Activated CD4-positive, alpha-beta T cell treated with anti-CD3 and anti-CD28 coated beads, Interleukin-2, amount 50 U/mL, for 16 hours (primary cell): ENCODE measurements at regions not wholly inside any gene's neighbourhood (a gene's known extent, or its start where the extent isn't known, plus 50 kb on each side); places are given as distances from the start of the nearest gene placed in this dataset.
"Not testable (repeated sequence)": the region's sequence is repeated elsewhere in the genome, so short reads cannot be mapped to it uniquely, and the experiment has no call there.

Source experiments
- DNase-seq: peaks from one replicate; pipeline ENCODE4 v3.0.0-alpha.2; 2020

DNA sequence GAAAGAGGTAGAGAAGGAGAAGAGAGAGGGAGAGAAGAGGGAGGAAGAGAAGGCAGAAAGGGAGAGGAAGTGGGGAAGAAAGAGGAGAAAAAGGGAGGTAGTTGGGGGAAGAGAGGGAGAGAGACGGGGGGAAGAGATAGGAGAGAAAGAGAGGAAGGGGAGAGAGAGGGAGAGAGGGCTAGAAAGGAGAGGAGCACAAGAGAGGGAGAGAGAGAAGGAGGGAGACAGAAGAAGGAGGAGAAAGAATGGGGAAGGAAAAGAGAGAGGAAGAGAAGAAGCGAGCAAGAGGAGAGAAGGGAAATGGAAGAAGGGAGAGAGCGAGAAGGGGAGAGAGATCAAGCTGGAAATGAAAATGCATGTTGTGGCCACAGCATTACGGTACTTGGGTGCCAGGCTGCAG, 1368.4 kb upstream of the TMEM132C start:
- no peak for DNase-seq

DNA sequence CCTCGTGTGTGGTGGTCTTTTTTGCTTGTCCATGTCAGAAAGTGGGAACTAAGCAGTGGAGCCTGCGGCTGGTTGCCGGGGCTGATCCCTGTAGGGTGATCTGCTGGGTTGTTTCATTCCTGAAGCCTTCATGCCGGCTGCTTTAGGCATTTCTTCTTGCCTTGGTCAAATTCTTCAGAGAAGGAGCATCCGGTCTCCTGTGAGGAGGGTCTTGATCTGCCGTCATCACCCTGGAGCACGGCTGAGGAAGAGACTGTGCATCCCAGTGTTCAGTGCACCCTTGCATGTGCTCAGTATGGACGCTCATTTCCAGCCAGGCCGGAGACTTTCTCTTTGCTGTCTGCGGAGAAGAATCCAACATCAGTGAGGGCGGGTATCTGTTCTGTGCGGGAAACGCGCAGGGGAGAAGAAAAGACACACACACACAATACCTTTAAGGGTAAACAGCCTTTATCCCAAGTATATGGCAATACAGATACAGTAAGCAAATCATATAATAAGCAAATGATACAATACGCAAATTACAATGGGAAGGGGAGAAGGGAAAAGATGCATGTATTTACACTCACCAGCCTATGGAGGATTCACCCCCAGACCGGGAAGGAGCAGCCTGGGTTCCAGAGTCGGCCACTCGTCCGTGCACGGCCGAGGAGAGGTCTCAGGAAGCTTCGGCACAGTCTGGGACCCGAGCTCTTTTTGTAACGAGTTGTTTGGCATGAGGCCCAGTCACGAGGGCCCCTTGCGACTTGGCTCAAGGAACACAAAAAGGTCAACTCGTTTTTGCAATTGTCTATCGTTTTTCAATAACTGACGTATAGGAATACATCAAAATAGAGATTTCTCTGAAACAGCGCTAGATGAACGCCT, 1366.8 kb upstream of the TMEM132C start:
- no peak for DNase-seq

DNA sequence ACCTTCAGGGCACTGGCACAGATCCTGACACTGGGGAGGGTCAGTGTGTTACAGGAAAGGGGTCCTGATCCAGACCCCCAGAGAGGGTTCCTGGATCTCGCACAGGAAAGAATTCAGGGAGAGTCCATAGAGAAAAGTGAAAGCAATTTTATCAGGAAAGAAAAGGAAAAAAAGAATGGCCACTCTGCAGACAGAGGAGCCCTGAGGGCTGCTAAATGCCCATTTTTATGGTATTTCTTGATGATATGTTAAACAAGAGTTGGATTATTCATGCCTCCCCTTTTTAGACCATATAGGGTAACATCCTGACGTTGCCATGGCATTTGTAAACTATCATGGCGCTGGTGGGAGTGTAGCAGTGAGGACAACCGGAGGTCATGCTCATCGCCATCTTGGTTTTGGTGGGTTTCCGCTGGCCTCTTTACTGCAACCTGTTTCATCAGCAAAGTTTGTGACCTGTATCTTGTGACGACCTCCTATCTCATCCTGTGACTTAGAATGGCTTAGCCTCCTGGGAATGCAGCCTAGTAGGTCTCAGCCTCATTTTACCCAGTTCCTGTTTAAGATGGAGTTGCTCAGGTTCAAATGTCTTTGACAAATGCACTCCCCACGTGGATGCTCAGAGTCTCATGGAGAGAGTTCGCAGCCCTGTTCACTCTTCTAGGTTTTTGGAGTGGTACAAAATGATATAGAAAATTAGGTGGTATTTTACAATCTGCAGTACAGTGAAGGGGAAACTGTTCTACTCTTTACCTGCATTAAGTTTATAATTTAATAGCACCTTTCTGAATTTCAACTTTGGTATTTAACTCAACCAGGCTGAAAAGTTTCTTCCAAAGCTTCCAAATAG, 1363.7 kb upstream of the TMEM132C start:
- DNase-seq, result no peak

DNA sequence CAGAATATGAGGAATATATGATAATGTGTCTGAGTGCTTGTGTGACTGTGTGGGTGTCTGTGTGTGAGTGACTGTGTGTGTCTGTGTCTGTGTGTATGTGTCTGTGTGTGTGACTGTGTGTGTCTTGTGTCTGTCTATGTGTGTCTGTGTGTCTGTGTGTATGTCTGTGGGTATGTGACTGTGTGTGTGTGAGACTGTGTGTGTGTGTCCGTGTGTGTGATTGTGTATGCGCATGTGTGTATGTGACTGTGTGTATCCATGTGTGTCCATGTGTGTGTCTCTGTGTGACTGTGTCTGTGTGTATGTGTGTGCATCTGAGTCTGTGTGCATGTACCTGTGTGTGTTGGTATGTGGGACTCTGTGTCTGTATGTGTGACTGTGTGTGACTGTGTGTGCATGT, 1361.2 kb upstream of the TMEM132C start:
- no peak for DNase-seq

DNA sequence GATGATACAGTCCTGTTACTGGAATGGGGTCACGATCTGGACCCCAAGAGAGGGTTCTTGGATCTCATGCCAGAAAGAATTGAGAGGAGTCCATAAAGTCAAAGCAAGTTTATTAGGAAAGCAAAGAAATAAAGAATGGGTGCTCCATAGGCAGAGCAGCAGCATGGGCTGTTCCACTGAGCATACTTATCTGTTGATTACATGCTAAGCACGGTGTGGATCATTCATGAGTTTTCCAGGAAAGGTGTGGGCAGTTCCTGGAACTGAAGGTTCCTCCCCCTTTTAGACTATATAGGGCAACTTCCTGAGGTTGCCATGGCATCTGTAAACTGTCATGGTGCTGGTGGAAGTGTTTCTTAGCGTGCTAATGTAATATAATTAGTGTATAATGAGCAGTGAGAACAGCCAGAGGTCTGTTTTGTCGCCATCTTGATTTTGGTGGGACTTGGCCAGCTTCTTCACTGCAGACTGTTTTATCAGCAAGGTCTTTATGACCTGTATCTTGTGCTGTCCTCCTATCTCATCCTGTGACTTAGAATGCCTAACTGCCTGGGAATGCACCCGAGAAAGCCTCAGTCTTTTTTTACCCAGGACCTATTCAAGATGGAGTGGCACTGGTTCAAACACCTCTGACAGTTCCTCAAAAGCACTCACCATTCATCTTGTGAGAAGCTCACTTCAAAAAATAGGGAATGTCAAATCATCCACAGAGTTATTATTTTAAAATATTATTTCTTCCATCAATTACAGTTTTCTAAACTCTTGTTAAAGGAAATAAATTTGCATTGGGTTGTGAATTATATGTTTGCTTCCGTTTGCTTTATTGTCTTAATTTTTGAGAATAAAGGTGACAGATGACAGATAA, 1358.8 kb upstream of the TMEM132C start:
- DNase-seq, result peak; percentile 8

DNA sequence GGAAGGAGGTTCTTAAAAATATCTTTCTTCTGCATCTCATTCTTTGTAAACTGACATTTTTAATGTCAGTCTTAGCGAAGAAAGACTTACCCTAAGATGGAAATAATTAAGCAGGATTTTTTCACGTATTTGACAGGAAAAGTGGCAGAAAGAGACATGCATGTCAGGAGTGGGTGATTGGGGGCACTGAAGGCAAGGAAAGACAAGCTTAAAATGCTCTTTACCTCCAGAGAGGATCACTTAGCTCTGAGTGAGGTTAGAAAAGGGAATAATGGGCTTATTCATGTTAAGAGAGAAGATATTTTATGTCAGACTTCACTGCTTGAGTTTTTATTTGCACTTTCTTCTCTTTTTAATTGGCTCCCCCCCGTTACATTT, 1358.2 kb upstream of the TMEM132C start:
- no peak for DNase-seq

DNA sequence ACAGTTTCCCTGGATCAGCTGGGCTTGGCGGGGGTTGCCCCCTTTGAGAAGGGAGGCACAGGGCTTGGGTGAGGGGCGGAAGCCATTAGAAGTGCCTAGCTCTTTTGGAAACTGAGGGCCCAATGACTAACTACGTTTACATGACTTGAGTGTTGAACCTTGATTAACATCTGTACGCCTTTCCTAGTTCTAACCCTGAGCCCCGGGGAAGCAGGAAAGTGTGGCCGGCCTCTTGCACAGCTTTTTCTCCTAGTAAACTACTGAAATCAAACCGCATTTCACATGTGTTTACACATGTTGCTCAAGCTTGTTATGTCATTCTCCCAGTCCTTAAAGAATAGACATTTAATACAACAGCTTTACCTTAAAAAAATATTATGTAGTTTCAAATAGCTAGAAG, 1356.4 kb upstream of the TMEM132C start:
- no peak for DNase-seq

DNA sequence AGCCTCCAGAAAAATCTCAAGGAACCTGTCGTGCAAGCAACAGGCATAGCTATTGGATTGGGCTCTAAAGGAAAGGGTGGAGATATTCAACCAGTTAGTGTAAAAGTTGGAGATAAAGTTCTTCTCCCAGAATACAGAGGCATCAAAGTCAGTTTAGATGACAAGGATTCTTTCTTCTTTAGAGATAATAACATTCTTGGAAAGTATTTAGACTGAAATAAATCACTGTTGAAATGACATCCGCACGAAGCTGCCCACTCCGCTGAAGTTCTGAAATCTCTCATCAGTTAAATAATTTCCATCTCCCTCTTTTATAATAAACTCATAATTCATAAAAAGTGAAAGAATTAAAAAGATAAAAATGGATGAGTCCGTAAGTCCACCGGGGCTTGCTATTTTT, 1354.9 kb upstream of the TMEM132C start:
- DNase-seq, result no peak

DNA sequence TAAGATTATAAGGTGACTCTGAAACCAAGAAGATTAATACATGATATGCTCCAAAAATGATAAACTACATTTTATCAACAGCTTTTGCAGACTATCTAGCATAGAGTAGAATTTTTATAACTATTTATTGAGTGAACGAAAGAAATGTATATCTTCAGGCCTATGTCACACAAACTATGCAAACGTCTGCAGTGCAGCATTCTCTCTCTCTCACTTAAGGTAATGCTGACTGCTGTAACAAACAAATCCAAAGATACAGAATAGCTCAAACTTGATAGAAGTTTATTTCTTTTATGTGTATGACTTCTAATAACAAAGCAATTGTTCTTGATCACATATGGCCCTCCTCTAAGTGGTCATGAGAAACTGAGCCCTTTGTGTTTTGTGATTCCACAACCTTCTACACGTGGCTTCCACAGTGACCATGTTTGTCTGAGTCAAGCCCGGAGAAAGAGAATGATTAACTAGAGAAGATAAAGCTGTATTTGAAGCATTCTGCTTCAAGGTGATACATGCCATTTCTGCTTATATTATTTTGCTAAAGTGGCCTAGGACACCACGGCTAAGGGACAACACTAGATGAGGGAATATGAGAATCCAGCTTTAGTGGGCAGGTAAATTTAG, 1352.7 kb upstream of the TMEM132C start:
- no peak for DNase-seq

DNA sequence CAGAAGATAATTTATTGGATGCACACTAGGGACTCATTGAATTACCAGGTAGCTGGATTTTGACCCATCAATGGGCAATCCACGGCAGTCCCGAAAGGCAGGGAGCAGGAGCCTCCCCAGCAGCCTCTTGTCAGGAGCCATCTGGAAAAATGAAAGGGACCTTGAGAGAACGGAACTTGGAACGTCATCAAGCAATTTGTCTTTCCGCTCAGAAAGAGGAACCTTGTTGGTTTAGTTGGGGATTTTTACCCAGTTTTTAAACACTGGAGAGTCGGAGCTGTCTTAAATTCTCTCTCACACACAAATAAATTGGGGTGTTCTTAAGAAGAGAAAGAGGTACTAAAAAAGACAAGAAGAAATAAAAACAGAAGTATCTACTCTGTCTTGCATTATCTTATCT, 1351.7 kb upstream of the TMEM132C start:
- no peak for DNase-seq

DNA sequence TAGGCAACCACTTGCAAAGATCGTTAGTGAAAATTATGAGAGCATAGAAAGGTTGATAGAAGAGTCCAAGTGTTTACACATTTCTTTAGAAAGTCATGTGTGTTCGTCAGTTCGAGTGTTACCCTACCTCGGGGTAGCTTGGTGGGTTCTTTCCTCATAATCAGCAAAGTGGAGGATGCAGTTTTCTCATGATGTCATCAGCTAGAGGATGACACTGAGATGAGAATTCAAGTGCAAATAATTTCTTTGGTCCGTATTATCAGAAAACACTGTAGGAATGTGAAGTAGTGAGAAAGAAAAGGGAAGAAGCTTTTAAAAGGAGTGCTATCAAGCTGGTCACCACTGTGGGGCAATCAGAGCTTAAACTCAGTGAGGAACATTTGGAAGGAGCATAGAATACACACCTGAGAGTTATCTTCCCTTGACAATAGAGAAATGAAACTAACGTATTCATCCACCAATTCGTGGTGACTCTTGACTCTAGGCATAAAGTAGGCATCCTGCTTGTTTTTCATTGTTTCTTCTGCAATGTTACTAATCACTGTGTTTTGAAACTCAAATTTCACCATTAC, 1340.9 kb upstream of the TMEM132C start:
- no peak for DNase-seq

DNA sequence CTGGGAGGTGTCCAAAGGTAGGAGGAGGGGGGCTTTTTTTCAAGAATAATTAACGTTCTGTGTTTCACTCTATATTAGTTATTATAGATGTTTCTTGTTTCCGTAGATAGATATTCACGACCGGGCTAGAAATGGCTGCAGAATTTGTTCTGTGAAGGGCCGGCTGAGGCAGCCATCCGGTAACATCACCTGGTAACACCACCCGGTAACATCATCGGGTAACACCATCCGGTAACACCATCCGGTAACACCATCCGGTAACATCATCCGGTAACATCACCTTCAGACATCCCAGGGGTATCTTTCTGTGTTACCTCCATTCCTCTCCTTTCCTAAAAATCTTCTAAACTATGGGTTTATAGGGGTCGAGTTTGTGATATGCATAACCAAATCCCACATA, 1336.7 kb upstream of the TMEM132C start:
- no peak for DNase-seq

DNA sequence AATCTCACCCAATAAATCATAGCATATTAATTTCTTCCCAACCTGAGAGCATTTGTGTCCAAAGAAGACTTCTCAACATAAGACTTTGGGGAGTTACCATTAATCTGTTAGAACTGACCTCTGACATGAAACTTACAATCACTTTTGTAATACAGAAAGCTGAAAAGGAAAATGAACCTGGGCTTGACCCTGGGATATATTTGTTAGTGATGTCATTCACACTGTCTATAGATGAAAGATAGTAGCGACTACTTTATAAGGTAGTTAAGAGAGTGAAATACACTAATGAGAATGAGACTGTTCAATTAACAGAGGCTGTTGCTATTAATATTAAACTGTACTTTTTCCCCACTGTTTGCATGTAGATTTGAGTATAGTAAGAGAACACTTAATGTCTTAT, 1334.8 kb upstream of the TMEM132C start:
- no peak for DNase-seq

DNA sequence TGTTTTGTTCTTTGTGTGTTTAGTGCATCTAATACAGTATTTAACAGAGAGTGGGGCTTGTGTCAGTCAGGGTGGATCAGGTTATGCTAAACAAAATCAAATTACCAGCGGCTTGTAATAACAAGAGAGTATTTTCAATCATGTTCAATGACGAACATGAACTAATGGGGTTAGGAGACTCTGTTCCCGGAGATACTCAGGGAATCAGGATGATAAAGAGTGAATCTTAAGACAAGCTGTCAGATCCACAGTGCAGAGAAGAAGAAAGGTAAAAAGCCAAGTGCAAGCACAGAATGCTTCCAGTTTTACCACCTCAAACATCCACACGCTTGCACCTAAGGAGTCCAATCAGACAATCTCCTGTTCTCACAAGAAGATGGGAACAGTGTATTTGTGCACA, 1331.5 kb upstream of the TMEM132C start:
- no peak for DNase-seq

DNA sequence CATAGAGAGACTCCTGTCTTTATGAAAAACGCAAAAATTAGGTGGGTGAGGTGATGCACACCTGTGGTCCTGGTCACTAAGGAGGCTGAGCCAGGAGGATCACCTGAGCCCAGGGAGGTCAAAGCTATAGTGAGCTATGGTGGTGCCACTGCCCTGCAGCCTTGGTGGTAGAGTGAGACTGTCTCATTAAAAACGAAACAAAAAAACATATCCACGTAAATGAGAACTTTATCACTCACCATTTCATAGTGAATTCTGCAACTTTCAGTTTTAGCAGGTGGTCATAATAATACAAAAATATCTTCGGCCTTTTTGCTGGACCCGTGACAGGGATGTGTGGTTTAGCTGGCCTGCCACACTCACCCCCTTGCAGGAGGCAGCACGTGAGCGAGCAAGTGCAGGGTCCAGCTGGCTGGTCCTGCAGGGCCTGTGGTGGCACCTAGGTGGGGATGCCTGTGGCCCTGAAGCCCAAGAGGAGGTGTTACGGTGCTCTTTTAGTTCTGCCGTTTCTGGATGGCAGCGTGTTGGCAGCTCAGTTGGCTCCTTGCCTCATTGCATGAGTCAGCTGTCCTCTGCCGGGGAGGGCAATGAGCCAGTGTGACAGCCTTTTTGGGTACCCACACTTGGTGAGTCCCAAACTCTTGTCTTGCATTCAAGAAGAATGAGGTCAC, 1330.7 kb upstream of the TMEM132C start:
- no peak for DNase-seq

DNA sequence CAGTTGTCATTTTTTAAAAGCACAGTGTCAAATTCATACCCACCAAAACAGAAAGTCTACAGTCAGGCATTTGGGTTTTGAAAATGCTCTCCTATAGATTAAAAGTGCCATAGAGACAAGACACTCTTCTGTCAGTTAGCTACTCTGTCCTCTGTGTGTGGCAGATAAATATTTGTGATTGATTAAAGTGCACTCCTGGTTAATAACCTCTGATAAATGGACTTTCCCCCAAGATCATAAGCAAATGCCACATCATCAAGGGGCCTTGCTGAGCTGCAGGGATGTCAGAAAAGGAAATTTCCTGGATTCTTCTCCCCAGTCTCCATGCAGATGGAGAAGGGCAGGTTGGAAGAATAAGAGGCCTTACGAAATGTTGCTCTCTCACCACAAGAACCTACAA, 1329.5 kb upstream of the TMEM132C start:
- DNase-seq, result no peak

DNA sequence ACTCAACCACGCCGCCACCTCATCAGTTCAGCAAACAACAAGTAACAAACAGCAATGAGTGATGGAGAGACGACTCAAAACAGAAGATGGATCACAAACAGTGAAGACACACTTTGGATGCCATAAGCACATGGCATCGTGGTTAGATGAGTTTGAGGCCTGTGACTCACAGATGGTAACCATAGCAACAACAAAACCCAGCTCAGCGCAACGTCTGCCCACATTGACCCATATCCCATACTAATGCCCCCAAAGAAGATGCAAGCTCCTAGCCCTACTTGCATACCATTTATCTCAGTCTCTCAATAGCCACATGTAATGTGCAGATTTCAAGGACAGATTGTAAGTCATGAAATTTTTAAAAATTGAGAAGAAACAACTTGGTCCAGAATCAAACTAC, 1322.3 kb upstream of the TMEM132C start:
- peak; percentile 4 for DNase-seq

DNA sequence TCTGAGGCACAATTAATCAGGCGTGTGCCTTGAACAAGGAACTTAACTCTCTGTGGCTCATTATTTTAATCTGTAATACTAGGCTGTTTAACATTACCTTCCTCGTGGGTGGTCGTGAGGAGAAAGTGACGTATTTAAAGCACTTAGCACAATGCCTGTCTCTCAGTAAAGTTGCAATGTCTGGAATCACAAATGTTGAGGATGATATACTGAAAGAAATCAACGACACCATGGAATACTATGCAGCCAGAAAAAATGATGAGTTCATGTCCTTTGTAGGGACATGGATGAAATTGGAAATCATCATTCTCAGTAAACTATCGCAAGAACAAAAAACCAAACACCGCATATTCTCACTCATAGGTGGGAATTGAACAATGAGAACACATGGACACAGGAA, 1320.0 kb upstream of the TMEM132C start:
- not testable (repeated sequence) for DNase-seq

DNA sequence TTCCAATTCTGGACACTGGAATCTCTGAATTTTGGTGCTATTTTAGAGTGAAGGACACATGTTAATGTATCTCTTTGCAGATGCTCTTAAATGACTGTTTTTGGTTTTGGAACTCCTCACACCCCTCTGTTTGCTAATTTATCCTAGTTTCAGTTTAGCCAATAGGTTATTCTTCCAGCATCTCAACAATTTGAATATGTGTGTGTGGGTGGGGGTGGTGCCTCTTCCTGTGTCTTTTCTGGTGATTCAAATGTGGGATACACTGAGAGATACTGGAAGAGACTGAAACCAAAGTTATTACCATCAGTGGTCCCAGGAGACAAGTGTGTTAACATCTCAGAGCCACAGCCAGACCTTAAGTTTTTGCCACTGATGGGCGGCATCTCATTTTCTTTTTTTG, 1317.4 kb upstream of the TMEM132C start:
- DNase-seq, result no peak

DNA sequence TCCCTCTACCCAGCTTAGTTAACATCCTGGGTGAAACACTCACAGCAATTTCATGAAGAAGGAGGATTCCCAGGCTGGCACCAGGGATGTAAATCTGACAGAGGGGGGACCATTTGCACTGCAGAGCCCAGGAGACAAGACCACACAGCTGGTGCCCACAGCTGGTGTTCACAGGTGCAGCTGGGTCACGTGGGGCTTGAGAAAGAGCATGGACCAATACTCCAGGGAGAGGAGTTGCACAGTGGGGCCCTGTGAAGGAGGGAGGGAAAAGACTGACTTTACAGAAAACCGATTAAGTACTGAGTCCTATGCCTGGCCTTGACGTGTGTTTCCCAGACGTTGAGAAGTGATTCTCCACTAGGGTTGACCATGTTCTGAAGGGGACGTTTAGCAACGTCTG, 1316.7 kb upstream of the TMEM132C start:
- DNase-seq, result no peak

DNA sequence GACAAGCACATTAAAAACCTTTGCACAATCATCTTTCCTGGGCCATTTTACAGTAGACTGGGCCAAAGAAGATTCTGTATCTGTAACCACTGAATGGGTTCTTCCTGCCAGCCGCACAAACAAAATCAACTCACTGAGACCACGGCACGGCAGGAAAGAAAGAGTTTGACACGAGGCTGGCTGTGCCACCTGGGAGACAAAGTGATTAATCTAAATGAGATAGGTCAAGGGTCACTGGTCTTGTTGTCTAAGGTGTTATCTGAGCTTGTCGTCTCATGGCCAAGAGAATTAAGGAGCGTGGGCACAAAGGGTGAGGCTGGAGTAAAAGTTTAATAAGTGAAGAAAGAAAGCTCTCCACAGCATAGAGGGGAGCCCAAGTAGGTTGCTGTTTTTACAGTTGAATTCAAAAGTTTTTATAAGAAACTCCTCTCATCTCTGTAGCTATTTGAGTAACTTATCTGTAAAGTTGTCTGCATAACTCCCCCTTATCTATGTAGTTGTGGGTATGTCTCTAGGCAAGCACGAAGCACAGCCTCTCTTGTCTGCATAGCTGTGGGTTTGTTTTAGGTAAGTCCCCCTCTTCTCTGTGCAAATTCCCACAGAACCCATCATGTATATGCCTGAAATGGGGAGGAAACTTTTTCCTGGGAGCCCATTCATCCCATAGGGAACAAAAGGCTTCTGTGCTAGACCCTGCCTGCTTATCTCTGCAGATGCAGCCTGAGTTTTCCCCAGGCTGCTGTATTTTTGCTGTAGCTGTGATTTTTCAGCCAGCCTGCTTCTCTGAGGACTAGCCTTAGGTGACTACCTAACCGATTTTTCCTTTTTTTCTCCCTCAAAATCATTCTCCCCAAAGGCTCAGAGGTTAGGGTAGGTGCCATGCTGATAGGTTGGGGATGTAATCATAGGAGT, 1314.6 kb upstream of the TMEM132C start:
- DNase-seq, result no peak
